Upper lobe of right lung (tissue), 1 donor: ENCODE measurements at regions not wholly inside any gene's neighbourhood (a gene's known extent, or its start where the extent isn't known, plus 50 kb on each side); places are given as distances from the start of the nearest gene placed in this dataset.

Experiments used
- ATAC-seq: fragments of 200-7000 bp; cut with Tn5 transposase; one replicate; pipeline ENCODE4 v1.9.1; 2020; ENCODE audit warnings: mild to moderate bottlenecking, moderate library complexity
- DNase-seq: peaks from one replicate; pipeline ENCODE4 v3.0.0-alpha.2; 2020
- H3K27ac ChIP-seq: fragments of 200-600 bp; one replicate; pipeline ENCODE4 v1.8.0; 2022
- H3K27me3 ChIP-seq: fragments of 200-600 bp; one replicate; pipeline ENCODE4 v1.8.0; 2022; ENCODE audit warnings: mild to moderate bottlenecking
- H3K36me3 ChIP-seq: fragments of 200-600 bp; one replicate; pipeline ENCODE4 v1.8.0; 2022
- H3K4me1 ChIP-seq: fragments of 200-600 bp; one replicate; pipeline ENCODE4 v1.8.0; 2022
- H3K4me3 ChIP-seq: fragments of 200-600 bp; one replicate; pipeline ENCODE4 v1.8.0; 2022; ENCODE audit warnings: mild to moderate bottlenecking
- H3K9me3 ChIP-seq: fragments of 200-600 bp; one replicate; pipeline ENCODE4 v1.8.0; 2022
- CTCF ChIP-seq: fragments of 200-600 bp; IDR thresholded peaks from one replicate; pipeline ENCODE4 v1.8.0; 2022; ENCODE audit warnings: antibody characterized with exemption
- intact Hi-C: fragments of 100-400 bp; cut with DNase I; formaldehyde crosslinking; loops from one replicate; pipeline ENCODE4 v1.11.0; 2022
- donor health status: DM: no; HTN: yes; CAD: no; lungs with severe emphysema.

GRCh38 chr13:111973605-111974340 is 93.2 kb upstream of the SOX1 start:
- TF ChIP-seq CTCF, result no peak
- H3K27me3 ChIP-seq, result peaks cover 65% of the 10 kb centered on the region

DNA sequence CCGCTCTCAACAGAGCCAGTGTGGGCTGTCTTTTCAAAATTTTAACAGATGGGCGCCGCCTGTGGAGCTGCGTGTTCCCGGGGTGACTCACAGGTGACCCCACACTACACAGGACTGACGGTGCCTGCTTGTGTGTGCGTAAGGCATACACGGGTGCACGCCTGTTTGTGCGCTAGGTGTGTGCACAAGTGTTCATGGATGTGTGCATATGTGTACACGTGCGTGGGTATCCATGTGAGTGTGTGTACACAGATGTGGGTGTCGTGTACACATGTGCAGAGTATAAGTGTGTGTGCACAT is 92.7 kb upstream of the SOX1 start:
- H3K27me3 ChIP-seq, result peaks cover 60% of the 10 kb centered on the region
- TF ChIP-seq CTCF, result no peak
- intact Hi-C loops, result no loop called here
- no peak overlapping the region for H3K4me3 ChIP-seq
- ATAC-seq (no peak), DNase-seq (no peak)
- H3K27ac ChIP-seq, result no peak overlapping the region
- H3K4me1 ChIP-seq, result no peaks in the 10 kb centered on the region
- no peaks in the 10 kb centered on the region for H3K9me3 ChIP-seq
- no peaks in the 10 kb centered on the region for H3K36me3 ChIP-seq

More at GRCh38 chr13:111973605-111974340, 93.2 kb upstream of the SOX1 start:
- DNase-seq, result no peak
- no peak overlapping the region for H3K27ac ChIP-seq
- H3K4me3 ChIP-seq, result no peak overlapping the region
- no peaks in the 10 kb centered on the region for H3K4me1 ChIP-seq
- ATAC-seq, result no peak
- no peaks in the 10 kb centered on the region for H3K9me3 ChIP-seq
- H3K36me3 ChIP-seq, result no peaks in the 10 kb centered on the region
- intact Hi-C loops, result no loop called here

DNA sequence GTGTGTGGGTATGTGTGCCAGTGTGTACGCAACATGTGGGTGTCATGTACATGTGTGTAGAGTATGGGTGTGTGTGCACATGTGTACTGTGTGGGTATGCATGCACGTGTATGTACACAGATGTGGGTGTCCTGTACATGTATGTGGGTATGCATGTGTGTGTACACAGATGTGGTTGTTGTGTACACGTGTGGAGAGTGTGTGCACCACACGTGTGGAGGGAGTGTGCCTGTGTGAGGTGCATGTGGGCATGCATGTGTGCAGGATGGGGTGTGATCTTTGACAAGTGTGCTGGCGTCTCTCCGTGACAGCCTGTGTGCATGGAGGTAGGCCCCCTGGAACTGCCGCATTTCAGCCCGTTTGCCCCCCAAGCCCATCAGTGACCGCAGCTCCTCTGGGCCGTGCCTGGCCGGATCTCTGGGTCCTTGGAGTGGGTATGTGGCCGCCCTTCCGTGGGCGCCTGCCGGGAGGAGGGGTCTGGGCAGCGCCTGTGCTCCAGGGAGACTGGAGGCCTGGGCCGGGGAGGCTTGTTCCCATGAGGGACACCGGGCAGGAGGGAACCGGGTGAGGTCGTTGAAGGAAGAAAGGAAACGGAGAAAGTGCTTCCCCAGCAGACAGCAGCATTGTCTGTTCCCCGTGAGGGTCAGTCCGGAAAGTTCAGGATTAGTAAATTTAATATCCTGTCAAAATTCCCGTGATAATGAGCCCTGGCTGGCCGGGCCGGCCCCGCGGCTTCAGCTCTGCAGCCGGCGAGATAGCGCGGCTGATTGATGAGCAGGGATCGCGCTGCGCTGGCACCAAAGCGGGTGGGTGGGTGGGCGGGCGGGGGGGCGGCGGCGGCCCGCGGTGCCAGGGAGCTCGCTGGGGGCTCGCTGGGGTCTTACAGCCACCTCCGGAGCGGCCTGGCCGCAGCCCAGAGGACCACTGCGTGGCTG is 91.1 kb upstream of the SOX1 start:
- DNase-seq (no peak), ATAC-seq (peak; percentile 31)
- intact Hi-C loops, result no loop called here
- Histone ChIP-seq H3K36me3 (no peaks in the 10 kb centered on the region), H3K27me3 (peaks cover 48% of the 10 kb centered on the region), H3K27ac (no peak overlapping the region), H3K4me3 (no peak overlapping the region), H3K9me3 (no peaks in the 10 kb centered on the region), H3K4me1 (no peaks in the 10 kb centered on the region)
- no peak for TF ChIP-seq CTCF

DNA sequence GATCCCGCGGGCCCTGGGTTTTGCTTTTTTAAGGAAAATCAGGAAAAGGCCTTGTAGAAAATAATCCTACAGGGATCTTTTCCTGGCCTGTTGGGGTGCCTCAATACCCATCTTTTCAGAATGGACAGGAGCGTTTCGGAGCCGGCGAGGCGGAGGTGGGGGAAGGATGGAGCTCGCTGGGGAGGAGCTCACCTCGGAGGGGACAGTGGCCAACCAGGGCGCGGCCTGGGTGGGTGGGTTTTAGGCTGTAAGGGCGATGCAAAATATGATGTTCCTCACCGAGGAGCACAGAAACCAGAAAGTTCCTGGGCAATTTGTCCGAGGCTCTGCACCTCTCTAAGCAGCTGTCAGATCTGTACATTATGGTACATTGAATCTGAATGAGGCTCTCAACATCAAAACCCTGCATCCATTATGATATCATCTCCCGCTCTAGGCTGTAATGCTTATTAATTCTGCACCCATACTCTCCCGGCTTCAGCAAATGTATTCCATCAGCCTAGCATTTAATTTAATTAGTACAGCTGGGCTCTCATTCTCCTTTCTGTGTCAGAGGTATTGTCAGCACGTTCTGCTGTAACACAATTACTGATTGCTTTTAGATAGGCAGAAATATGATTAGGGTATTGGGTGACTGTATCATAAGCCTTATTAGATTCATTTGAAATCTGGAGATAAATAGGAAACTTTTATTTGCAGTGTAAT is 90.3 kb upstream of the SOX1 start:
- Histone ChIP-seq H3K4me1 (no peaks in the 10 kb centered on the region), H3K4me3 (no peak overlapping the region), H3K27me3 (peaks cover 45% of the 10 kb centered on the region), H3K9me3 (no peaks in the 10 kb centered on the region), H3K36me3 (no peaks in the 10 kb centered on the region), H3K27ac (no peak overlapping the region)
- no peak for ATAC-seq
- intact Hi-C loops, result no loop called here
- no peak for DNase-seq
- no peak for TF ChIP-seq CTCF

DNA sequence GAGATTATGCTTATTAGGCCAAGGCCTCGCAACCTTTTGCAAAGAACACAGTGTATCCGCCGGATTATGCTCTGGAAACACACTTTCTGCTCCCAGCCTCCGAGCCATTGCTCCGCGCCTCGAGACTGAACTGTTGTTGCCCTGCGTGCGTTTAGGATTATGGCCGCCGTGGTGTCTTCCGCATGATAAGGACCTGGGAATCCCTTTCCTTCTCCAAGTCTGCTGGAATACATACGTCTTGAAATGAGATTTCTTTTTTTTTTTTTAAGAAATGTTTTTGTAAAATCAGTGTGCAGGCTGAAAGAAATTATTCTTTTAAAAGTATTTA is 89.8 kb upstream of the SOX1 start:
- peaks cover 41% of the 10 kb centered on the region for H3K27me3 ChIP-seq
- intact Hi-C loops, result no loop called here
- no peaks in the 10 kb centered on the region for H3K36me3 ChIP-seq
- no peaks in the 10 kb centered on the region for H3K4me1 ChIP-seq
- ATAC-seq (no peak), DNase-seq (no peak)
- H3K4me3 ChIP-seq, result no peak overlapping the region
- no peak overlapping the region for H3K27ac ChIP-seq
- no peak for TF ChIP-seq CTCF
- no peaks in the 10 kb centered on the region for H3K9me3 ChIP-seq
